OCI-LY7 (cell line): ENCODE measurements at regions not wholly inside any gene's neighbourhood (a gene's known extent, or its start where the extent isn't known, plus 50 kb on each side); places are given as distances from the start of the nearest gene placed in this dataset.

Experiments used
- BruUV-seq: library from RNA; stranded (reverse); fragments of 400-500 nt; replicated peaks from 2 replicates; lab custom pipeline; 2021; lab: Mats Ljungman, UMichigan
- CTCF ChIA-PET: fragments of 300-600 bp; sonication (Branson Sonifier 250); formaldehyde crosslinking; loops from one replicate; lab custom pipeline; 2022; ENCODE audit warnings: antibody characterized with exemption; ENCODE audit not compliant: unreplicated experiment; lab: Charles Lee
- POLR2A ChIA-PET: fragments of 300-600 bp; sonication (Branson Sonifier 250); formaldehyde crosslinking; loops from one replicate; lab custom pipeline; 2022; ENCODE audit warnings: antibody characterized with exemption; lab: Charles Lee
- DNase-seq: peaks from one replicate; pipeline ENCODE4 v3.0.0-alpha.2; 2015; ENCODE audit warnings: low spot score
- H2AFZ ChIP-seq: fragments of 200-600 bp; sonication (generic), shearing (Covaris generic); 2 replicates; pipeline ENCODE4 v1.6.1; 2014; ENCODE audit warnings: mild to moderate bottlenecking, antibody characterized with exemption, low read length, moderate library complexity
- H3K27ac ChIP-seq: fragments of 200-600 bp; sonication (generic); 2 replicates; pipeline ENCODE4 v1.5.1; 2014; ENCODE audit warnings: mixed run types, low read depth, mild to moderate bottlenecking, moderate library complexity, low read length, inconsistent platforms; ENCODE audit not compliant: poor library complexity, severe bottlenecking
- H3K36me3 ChIP-seq: fragments of 200-600 bp; sonication (generic); 2 replicates; pipeline ENCODE4 v1.6.1; 2014; ENCODE audit warnings: mild to moderate bottlenecking, antibody characterized with exemption, low read length, moderate library complexity, mixed read lengths; ENCODE audit not compliant: insufficient read depth
- H3K4me1 ChIP-seq: fragments of 200-600 bp; sonication (generic); 2 replicates; pipeline ENCODE4 v1.5.1; 2014; ENCODE audit warnings: mild to moderate bottlenecking, low read length; ENCODE audit not compliant: insufficient read depth, poor library complexity, severe bottlenecking
- H3K4me2 ChIP-seq: fragments of 200-600 bp; sonication (generic); 2 replicates; pipeline ENCODE4 v1.6.1; 2014; ENCODE audit warnings: mild to moderate bottlenecking, low read length
- H3K4me3 ChIP-seq: fragments of 200-600 bp; sonication (generic); 2 replicates; pipeline ENCODE4 v1.5.1; 2014; ENCODE audit warnings: mild to moderate bottlenecking, low read depth, low read length; ENCODE audit not compliant: poor library complexity, severe bottlenecking
- H3K79me2 ChIP-seq: fragments of 200-600 bp; sonication (generic); 2 replicates; pipeline ENCODE4 v1.6.1; 2016; ENCODE audit warnings: low read depth, mild to moderate bottlenecking, low read length, moderate library complexity, mixed read lengths; ENCODE audit not compliant: insufficient read depth
- H3K9me2 ChIP-seq: fragments of 200-600 bp; sonication (generic); 2 replicates; pipeline ENCODE4 v1.6.1; 2016; ENCODE audit warnings: mild to moderate bottlenecking, low read length, mixed read lengths; ENCODE audit not compliant: insufficient read depth
- H3K9me3 ChIP-seq: fragments of 200-600 bp; sonication (generic); 2 replicates; pipeline ENCODE4 v1.6.1; 2014; ENCODE audit warnings: mild to moderate bottlenecking, mixed run types, low read length, mixed read lengths
- H4K20me1 ChIP-seq: fragments of 200-600 bp; sonication (generic); 2 replicates; pipeline ENCODE4 v1.6.1; 2014; ENCODE audit warnings: mild to moderate bottlenecking, antibody characterized with exemption, low read length, moderate library complexity, mixed read lengths; ENCODE audit not compliant: insufficient read depth
- CTCF ChIP-seq: fragments of 200-600 bp; sonication (generic); conservative IDR thresholded peaks from 2 replicates; pipeline ENCODE4 v1.5.1; 2014; ENCODE audit warnings: mild to moderate bottlenecking, antibody characterized with exemption, low read length, moderate library complexity, mixed read lengths
- EZH2phosphoT487 ChIP-seq: fragments of 200-600 bp; sonication (generic); IDR thresholded peaks from 2 replicates; pipeline ENCODE4 v1.6.1; 2018; ENCODE audit warnings: low read depth, borderline replicate concordance, mild to moderate bottlenecking, mixed run types, antibody characterized with exemption, low read length, moderate library complexity, mixed read lengths
- intact Hi-C: fragments of 100-400 bp; cut with micrococcal nuclease; formaldehyde crosslinking; loops from one replicate; pipeline ENCODE4 v1.10.0; 2022; ENCODE audit not compliant: unreplicated experiment

- ChIA-PET CTCF (no interaction called here), POLR2A (interaction anchor here (0.6 kb wide), 1 partner anchor 314 kb away, joined by 5 read pairs; no protein-coding TSS in a partner anchor)
- Histone ChIP-seq H2AFZ (no peak overlapping the region), H3K4me2 (no peak overlapping the region), H4K20me1 (no peaks in the 10 kb centered on the region), H3K27ac (no peak overlapping the region), H3K9me3 (no peaks in the 10 kb centered on the region), H3K9me2 (no peaks in the 10 kb centered on the region), H3K79me2 (no peaks in the 10 kb centered on the region), H3K4me1 (no peaks in the 10 kb centered on the region), H3K36me3 (no peaks in the 10 kb centered on the region), H3K4me3 (no peak overlapping the region)
- TF ChIP-seq CTCF (no peak), EZH2phosphoT487 (no peak)
- DNase-seq, result no peak
- intact Hi-C loops, result no loop called here
- no TSS peak for BruUV-seq
Measured at GRCh38 chr17:72223866-72224291, 103.1 kb downstream of the SOX9 start.

- no peaks in the 10 kb centered on the region for H3K36me3 ChIP-seq
- no peak overlapping the region for H3K4me2 ChIP-seq
- CTCF ChIA-PET, result no interaction called here
- H2AFZ ChIP-seq, result no peak overlapping the region
- TF ChIP-seq EZH2phosphoT487 (no peak), CTCF (no peak)
- BruUV-seq, result no TSS peak
- no peaks in the 10 kb centered on the region for H3K4me1 ChIP-seq
- H3K4me3 ChIP-seq, result no peak overlapping the region
- H4K20me1 ChIP-seq, result no peaks in the 10 kb centered on the region
- no peaks in the 10 kb centered on the region for H3K79me2 ChIP-seq
- H3K9me3 ChIP-seq, result no peaks in the 10 kb centered on the region
- H3K9me2 ChIP-seq, result peaks cover 5% of the 10 kb centered on the region
- POLR2A ChIA-PET, result interaction anchor here (0.8 kb wide), 1 partner anchor 8 kb away, joined by 3 read pairs; no protein-coding TSS in a partner anchor
- intact Hi-C loops, result no loop called here
- no peak for DNase-seq
- no peak overlapping the region for H3K27ac ChIP-seq
Measured at GRCh38 chr17:72226322-72226721, 105.5 kb downstream of the SOX9 start.

- H3K9me2 ChIP-seq, result peaks cover 5% of the 10 kb centered on the region
- no TSS peak for BruUV-seq
- CTCF ChIA-PET, result no interaction called here
- H3K4me3 ChIP-seq, result no peak overlapping the region
- H3K4me1 ChIP-seq, result no peaks in the 10 kb centered on the region
- DNase-seq, result no peak
- H2AFZ ChIP-seq, result no peak overlapping the region
- no peak for TF ChIP-seq CTCF
- POLR2A ChIA-PET, result interaction anchor here (1.1 kb wide), 1 partner anchor 8 kb away, joined by 3 read pairs; no protein-coding TSS in a partner anchor
- intact Hi-C loops, result no loop called here
- H3K79me2 ChIP-seq, result no peaks in the 10 kb centered on the region
- no peak overlapping the region for H3K27ac ChIP-seq
- H3K36me3 ChIP-seq, result no peaks in the 10 kb centered on the region
- no peaks in the 10 kb centered on the region for H4K20me1 ChIP-seq
- no peak overlapping the region for H3K4me2 ChIP-seq
- H3K9me3 ChIP-seq, result no peaks in the 10 kb centered on the region
Measured at GRCh38 chr17:72233986-72234385, 113.2 kb downstream of the SOX9 start.
